Upper lobe of left lung (tissue), 4 donors: ENCODE measurements at regions not wholly inside any gene's neighbourhood (a gene's known extent, or its start where the extent isn't known, plus 50 kb on each side); places are given as distances from the start of the nearest gene placed in this dataset.

Experiments
- CTCF ChIP-seq, 6 experiments: fragments of 450-650 bp in 4 of 6; fragments of 200-600 bp in 2 of 6; sonication (generic) in 2 of 6; IDR thresholded peaks; one replicate each; pipeline ENCODE4 v1.5.1; 2016 to 2019; ENCODE audit warnings: antibody characterized with exemption in 6 of 6
- EP300 ChIP-seq, 4 donors: sonication (generic); formaldehyde crosslinking; IDR thresholded peaks; one replicate each; pipeline ENCODE4 v1.5.1; 2017; ENCODE audit warnings: antibody characterized with exemption in 4 of 4, control low read depth in 2 of 4
- POLR2A ChIP-seq, 4 donors: fragments of 450-650 bp; IDR thresholded peaks; one replicate each; pipeline ENCODE4 v1.5.1; 2016 to 2017; ENCODE audit warnings: antibody characterized with exemption in 4 of 4, mild to moderate bottlenecking in 2 of 4

- TF ChIP-seq CTCF (IDR thresholded peaks at IDR 0.05) (no peak), EP300 (IDR thresholded peaks at IDR 0.05) (no peak), POLR2A (IDR thresholded peaks at IDR 0.05) (no peak)
Measured at GRCh38 chr2:191552066-191552465, 125.9 kb upstream of the NABP1 start.
